ENCODE measurements at regions not wholly inside any gene's neighbourhood (a gene's known extent, or its start where the extent isn't known, plus 50 kb on each side); places are given as distances from the start of the nearest gene placed in this dataset.

DNA sequence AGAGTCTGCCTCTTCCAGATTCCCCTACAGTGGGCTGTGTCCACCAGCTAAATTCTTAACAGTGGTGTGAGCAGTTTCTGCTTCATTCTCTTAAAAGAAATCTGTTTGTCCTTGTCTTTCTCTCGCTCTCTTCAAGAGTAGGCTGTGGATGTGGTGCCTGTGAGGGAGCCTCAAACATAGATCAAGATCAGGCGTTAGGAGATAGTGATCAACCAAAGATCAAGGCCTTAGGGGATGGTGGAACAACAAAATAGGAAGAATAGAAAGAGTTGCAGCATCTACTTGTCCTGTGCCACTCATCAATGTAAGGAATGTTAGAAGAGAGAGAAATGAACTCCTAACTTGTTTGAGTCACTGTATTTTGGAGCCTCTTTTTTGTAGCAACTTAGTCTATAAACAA lies 144.2 kb downstream of the AASDH start:
- no peak for DNase-seq (ENCODE audit: low read depth in 3 of 3, low spot score in 2 of 3)

DNA sequence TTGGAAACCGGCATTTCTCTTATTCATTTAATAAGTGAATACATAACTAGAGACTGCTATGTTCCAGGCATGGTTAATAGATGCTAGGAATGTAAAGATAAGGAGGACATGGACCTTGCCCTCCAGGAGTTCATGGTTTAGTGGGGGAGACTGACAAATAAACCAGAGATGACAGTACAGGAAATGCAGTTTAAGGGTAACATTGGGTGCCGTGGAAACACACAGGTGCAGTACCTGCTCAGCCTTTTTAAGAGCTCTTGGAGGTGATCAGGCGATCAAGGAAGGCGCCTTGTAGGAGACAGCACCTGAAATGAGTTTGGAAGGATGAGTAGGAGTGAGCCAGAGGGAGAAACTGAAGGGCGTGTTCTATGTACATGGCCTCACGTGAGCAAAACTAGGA lies 145.8 kb downstream of the AASDH start:
- DNase-seq (ENCODE audit: low read depth in 3 of 3, low spot score in 2 of 3): no peak

DNA sequence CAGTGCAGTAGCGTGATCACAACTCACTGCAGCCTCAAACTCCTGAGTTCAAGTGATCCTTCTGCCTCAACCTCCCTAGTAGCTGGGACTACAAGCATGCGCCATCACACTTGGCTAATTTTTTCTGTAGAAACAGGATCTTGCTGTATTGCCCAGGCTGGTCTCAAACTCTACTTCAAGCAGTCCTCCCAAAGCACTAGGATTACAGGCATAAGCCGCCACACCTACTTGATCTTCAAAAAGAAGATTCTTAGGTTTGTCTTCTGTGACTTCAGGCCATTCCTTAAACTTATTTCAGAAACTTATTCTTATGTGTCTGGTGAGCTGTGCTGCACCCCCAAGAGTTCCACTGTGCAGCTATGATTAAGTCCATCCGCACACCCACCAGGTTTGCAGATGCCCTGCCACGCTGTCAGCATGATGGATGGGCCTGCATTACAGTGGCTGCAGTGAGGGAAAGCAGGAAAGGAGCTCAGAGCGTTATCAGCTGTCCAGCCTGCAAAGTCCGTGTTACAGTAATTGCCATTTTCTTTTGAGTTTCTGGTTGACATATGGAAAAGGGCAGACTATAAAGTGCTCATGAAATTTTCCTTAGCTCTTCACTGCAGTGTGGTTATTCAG lies 146.6 kb downstream of the AASDH start:
- peak in 2 of 3 donors; percentile 5 to 32 for DNase-seq (ENCODE audit: low read depth in 3 of 3, low spot score in 2 of 3)

DNA sequence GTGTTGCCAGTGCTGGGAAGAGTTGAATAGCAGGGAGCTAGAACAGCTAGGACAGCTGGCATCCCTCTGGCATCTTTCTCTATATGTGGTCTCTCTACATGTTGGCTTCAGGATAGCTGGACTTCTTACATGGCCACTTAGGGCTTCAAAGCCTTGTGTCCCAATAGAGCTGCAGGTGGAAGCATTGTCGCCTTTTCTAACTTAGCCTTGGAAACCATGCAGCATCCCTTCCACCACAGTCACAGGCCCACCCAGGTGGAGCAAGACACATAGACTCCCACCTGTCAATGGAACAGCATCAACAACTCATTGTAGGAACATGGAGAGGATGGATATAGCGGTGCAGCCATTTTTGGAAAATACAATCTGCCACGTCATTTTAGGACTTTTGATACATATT lies 149.0 kb downstream of the AASDH start:
- no peak for DNase-seq (ENCODE audit: low read depth in 3 of 3, low spot score in 2 of 3)

DNA sequence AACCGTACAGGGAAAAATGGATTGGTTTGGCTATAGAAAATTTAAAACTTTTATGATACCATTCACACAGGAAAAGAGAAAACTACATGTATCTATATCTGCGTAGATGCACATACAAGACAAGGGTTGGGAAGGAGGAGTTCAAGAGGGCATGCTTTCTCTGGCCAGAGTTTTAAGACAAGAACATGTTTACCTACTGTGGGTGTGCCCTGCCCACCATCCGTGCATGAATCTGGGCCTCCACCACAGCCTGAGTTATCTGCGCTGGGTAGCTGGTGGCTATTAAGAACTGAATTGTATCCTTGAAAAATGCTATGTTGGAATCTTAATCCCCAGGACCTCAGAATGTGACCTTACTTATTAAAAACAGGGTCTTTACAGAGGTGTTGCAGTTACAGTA lies 151.6 kb downstream of the AASDH start:
- no peak for DNase-seq (ENCODE audit: low read depth in 3 of 3, low spot score in 2 of 3)

DNA sequence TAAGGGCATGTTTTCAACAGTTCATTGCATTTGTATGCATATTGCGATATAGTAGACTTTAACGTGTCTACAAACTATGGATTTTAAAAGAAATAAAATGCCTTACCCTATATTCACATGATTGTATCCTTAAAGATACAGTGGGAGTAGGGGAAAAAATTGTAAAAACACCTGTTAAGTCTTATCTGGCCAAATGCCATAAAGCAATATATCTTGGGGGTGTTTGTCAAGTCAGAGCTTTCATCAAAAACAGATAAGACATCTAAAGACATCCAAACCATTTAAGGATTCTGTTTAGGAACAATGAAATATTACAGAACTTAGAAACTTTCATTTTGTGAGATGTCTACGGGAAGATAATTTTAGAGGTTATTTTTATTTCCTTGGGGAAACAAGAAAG lies 152.3 kb downstream of the AASDH start:
- no peak for DNase-seq (ENCODE audit: low read depth in 3 of 3, low spot score in 2 of 3)

DNA sequence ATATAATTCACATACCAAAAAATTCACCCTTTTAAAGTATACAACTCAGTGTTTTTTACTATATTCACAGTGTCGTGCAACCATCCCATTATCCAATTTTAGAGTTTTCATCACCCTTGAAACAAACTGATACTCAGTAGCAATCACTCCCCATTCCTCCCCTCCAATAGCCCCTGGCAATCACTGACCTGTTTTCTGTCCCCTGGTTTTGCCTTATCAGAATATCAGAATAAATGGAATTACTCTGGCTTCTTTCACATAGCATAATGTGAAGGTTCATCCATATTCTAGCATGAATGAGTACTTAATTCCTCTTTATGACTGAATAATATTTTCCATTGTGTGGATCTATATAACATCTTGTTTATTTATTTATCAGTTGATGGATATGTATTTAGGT lies 153.2 kb downstream of the AASDH start:
- DNase-seq (ENCODE audit: low read depth in 3 of 3, low spot score in 2 of 3): no peak

DNA sequence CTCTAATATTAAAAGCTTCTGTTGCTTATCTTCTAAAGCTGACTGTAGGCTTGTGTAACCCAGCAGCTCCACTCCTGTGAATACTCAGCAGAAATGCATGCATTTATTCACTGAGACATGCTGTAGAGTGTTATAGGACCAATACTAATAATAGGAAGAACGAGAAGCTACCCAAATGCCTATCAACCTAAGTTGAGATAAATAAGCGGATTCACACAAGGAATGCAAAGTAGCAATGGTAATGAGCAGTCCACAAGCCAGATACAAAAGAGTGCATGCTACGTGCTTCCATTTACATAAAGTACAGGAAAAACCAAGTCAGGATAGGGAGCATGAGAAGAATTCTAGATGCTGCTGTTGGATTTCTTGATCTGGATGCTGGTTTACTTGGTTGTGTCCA lies 155.9 kb downstream of the AASDH start:
- no peak for DNase-seq (ENCODE audit: low read depth in 3 of 3, low spot score in 2 of 3)

DNA sequence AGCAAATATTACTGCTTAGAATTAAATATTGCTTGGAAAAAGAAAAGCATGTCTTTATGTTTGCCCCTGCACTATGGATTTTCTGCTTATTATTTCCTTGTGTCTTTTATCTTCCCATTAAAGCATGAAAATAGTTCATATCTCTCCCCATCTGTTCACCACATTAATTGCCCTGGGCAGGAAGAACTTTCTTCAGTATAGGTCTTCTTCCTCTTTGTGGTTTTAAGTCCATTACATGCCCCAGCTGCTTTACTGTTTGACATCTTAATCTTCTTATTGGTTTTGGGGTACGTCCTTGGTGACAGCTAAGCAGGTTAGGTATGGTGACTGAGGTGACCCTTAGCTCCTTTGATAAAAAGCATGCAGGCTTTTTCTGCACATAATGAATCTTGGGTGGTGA lies 157.3 kb downstream of the AASDH start:
- DNase-seq (ENCODE audit: low read depth in 3 of 3, low spot score in 2 of 3): no peak

DNA sequence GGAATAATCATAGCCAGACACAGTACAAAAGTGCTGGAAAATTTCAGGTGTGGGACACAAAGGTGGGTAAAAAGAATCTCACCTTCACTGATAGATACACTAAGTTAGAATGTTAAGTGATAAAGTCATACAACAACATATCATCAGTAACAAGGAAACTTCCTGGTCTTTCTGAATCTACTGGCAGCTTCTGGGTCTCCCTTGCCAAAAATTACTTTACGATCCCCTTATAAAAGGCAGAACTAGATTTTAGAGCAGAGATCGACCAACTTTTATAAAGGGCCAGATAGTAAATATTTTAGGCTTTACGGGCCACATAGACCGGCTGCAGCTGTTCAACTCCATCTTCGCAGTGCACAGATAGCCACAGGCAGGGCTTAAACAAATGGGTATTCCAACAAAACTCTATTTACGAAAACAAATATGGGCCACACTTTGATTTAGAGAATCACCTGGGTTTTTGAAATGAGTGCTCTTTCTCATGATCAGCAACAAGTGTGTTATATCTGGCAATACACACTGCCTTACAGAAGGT lies 159.9 kb downstream of the AASDH start:
- no peak for DNase-seq (ENCODE audit: low read depth in 3 of 3, low spot score in 2 of 3)

DNA sequence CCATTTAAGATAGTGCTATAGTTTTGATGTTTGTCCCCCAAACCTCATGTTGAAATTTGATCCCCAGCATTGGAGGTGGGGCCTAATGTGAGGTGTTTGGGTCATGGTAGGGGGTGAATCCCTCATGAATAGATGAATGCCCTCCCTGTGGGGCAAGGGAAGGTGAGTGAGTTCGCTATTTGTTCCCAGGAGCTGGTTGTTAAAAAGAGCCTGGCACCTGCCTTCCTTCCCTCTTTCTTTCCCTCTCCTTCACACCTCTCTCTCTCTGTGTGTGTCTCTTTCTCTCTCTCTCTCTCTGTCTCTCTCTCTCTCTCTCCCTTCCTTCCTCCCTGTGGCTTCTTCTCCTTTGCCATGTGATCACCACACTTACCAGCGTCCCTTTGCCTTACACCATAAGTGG lies 160.7 kb downstream of the AASDH start:
- no peak for DNase-seq (ENCODE audit: low read depth in 3 of 3, low spot score in 2 of 3)

DNA sequence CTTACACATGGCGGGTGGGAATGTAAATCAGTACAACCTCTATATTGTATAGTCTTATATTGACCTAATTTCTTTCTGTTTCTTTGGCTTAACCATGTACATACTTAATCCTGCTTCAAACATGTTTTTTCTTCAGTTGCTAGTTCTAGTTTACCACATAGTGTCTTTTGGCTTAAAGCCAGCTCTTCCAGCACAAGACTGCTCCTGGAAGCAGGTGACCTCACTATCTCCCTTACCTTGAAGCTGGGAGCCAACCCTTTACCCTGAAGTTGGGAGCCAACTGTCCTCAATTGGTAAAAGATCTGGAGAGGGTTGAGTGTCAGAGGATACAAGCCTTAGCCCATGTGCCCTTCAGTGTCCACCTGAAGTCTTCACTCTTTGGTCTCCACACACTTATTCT lies 162.7 kb downstream of the AASDH start:
- no peak for DNase-seq (ENCODE audit: low read depth in 3 of 3, low spot score in 2 of 3)

DNA sequence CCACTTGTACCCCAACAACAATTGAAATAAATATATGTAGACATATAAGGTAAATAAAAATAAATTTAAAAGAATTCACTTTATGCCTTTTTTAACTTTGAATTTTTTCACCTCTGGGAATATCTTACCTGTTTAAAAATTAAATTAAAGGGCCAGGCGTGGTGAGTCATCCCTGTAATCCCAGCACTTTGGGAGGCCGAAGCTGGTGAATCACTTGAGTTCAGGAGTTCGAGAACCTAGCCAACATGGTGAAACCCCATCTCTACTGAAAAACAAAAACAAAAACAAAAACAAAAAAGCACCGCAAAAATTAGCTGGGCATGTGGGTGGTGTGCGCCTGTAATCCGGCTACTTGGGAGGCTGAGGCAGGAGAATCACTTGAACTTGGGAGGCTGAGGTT lies 164.8 kb downstream of the AASDH start:
- DNase-seq (ENCODE audit: low read depth in 3 of 3, low spot score in 2 of 3): no peak

DNA sequence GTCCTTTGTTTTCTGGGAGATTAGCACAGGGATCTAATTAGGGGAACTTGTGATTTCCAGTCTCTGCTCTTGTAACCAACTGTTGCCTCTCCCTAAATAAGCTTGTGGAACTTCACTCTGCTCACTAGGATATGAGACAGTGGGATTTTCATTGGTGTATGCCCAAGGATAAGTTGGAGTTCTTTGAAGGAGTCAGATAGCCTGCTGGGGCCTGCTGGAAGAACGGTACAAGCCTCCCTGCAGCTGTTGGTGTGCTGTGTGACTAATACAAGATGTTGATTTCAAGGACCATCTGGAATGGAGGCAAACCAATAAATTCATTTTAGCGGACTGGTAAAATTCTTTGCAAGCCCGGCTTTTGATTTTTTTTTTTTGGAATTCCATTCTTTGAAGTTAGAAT lies 167.0 kb downstream of the AASDH start:
- DNase-seq (ENCODE audit: low read depth in 3 of 3, low spot score in 2 of 3): no peak

DNA sequence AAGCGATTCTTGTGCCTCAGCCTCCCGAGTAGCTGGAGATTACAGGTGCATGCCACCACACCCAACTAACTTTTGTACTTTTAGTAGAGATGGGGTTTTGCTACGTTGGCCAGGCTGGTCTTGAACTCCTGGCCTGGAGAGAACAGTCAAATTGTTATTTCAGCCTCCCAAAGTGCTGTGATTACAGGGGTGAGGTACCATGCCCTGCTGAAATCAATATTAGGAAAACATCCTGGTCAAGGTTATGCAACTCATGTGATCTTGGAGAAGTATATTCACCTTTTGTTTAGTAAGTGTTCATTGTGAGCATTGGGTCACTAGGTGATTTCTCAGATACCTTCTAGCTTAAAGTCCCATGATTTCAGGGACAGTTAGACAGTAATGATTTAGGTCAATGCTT lies 167.8 kb downstream of the AASDH start:
- DNase-seq (ENCODE audit: low read depth in 3 of 3, low spot score in 2 of 3): no peak

DNA sequence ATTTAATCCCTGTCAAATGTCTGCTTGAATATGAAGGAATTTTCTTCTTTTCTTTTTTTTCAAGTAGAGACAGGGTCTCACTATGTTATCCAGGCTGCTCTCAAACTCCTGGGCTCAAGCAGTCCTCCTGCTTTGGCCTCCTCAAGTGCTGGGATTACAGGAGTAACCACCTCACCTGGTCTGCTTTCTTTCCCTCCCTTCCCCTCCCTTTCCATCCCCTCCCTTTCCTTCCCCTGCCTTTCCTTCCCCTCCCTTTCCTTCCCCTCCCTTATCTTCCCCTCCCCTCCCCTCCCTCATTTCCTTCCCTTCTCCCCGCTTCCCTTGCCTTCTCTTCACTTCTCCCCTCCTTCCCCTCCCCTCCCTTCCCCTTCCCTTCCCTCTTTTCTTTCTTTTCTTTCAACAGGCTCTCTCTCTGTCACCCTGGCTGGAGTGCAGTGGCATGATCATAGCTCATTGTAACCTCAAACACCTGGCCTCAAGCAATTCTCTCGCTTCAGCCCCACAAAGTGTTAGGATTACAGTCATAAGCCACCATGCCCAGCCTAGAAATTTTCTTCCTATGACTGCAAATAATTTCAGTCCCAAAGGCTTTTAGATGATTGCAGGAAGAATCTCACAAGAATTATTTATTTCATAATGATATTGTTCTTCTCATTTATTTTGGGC lies 168.9 kb downstream of the AASDH start:
- DNase-seq (ENCODE audit: low read depth in 3 of 3, low spot score in 2 of 3): no peak

DNA sequence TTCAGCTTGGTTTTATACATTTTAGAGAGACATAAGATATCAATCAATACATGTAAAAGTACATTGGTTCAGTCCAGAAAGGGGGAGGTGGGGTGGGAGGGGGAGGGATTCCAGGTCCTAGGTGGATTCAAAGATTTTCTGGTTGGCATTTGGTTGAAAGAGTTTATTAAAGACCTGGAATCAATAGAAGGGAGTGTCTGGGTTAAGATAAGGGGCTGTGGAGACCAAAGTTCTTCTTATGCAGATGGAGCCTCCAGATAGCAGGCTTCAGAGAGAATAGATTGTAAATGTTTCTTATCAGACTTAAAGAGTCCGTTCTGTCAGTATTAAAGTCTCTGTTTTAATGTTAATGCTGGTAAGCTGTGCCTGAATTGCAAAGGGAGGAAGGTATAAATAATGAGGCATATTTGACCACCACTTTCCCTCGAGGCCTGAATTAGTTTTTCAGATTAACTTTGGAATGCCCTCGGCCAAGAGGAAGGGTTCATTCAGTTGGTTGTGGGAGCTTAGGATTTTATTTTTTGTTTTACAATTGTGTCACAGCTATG lies 169.9 kb downstream of the AASDH start:
- DNase-seq (ENCODE audit: low read depth in 3 of 3, low spot score in 2 of 3): no peak

DNA sequence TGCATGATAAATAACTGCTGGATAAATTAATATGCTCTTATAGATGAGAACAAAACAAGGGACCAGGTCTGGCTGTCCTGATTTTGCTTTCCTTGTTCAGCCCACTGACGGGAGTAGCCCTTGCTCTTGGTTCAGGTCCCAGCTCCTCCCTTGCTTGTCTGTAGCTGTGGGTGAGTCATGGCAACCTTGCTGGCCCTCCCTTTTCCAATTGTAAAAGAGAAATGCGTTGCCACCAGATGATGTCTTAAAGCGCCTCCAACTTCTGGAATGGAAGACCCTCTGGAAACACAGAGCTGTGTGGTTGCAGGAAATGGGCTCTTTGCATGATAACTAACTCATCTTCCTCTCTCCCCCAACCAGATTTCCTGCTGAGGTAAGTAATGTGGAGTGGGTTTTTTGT lies 171.4 kb downstream of the AASDH start:
- no peak for DNase-seq (ENCODE audit: low read depth in 3 of 3, low spot score in 2 of 3)

DNA sequence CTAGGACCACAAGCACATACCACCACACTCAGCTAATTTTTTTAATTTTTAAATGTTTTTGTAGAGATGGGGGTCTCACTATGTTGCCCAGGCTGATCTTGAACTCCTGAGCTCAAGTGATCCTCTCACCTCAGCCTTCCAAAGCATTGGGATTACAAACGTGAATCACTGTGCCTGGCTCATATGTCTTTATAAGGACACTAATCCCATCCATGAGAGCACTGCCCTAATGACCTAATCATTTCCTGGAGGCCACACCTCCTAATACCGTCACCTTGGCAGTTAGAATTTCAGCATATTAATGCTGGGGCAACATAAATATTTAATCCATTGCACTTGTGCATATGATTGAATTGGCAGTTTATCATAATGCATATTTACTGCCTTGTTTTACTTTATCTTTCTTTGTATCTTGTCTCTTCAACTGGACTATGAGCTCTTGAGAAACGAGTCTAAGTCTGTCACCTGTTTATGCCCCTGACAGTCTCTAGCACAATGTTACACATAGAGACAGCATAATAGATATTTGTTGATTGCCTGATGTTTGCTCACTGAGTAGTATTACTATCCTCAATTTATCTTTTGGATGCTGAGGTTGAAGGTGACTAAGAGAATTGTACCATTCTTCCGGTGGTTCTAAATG lies 172.0 kb downstream of the AASDH start:
- DNase-seq (ENCODE audit: low read depth in 3 of 3, low spot score in 2 of 3): no peak

DNA sequence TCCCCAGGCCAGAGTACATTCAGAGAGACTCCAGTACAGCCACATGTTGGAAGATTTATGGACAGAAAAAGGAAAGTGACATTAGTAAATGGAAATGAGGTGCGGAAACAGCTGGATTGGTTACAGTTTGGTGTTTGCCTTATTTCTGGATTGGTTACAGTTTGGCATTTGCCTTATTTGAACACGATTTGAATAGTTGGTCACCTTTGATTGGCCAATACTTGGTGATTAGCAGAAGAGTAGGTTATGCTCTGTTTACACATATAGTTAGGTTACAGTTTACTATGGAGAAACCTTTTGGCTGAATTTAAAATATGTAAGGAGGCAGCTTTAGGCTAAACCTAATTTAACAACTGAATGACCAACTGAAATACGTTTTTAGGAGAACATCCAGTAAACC lies 173.7 kb downstream of the AASDH start:
- no peak for DNase-seq (ENCODE audit: low read depth in 3 of 3, low spot score in 2 of 3)

DNA sequence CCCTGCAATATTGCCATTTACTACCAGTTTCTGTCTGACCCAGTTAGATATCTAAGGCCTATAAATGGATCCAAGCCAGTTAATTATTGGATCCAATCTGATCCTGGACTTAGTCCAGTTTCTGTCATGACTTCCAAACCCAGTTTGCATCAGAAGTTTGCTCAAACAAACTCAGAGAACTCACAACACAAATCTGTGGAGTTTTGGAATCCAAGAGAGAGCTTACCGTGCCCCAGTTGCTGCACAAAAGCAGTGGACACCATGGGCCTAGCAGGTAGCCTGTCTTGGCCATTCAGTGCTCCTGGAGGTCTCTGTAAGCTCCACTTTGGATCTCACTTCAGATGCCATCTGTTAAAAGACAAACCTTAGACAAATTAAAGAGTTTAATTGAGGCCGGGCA lies 174.5 kb downstream of the AASDH start:
- no peak for DNase-seq (ENCODE audit: low read depth in 3 of 3, low spot score in 2 of 3)

DNA sequence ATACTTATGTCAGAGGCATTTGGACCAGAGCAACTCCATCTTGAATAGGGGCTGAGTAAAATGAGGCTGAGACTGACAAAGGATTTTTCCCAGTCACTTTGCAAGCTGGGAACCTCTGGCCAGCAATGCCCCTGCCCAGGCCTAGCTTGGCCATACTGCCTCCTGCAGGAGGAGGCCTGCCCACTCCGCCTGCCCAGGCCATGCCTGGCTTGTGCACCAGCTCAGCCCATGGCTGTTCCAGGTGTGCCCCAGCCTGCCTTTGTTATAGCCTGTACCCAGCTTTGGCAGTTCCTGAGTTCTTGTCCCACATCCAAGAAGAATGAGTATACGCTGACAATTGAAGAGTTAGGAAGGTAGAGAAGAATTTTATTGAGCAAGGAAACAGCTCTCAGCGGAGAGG lies 176.1 kb downstream of the AASDH start:
- no peak for DNase-seq (ENCODE audit: low read depth in 3 of 3, low spot score in 2 of 3)

Data from right renal cortex interstitium (tissue), 3 donors.